IMR-90 (cell line): ENCODE measurements at regions not wholly inside any gene's neighbourhood (a gene's known extent, or its start where the extent isn't known, plus 50 kb on each side); places are given as distances from the start of the nearest gene placed in this dataset.

Experiments
- CEBPB ChIP-seq: IDR thresholded peaks from 2 replicates; pipeline ENCODE4 v1.6.1; 2012; ENCODE audit warnings: low read depth, low read length, improper control_type of control experiment
- CHD1 ChIP-seq: IDR thresholded peaks from 2 replicates; pipeline ENCODE4 v1.6.1; 2012; ENCODE audit warnings: low read depth, low read length, improper control_type of control experiment
- CTCF ChIP-seq: conservative IDR thresholded peaks from 2 replicates; pipeline ENCODE4 v1.5.1; 2012; ENCODE audit warnings: mild to moderate bottlenecking, low read depth, low read length, improper control_type of control experiment
- ELK1 ChIP-seq: fragments of 150-350 bp; IDR thresholded peaks from 2 replicates; pipeline ENCODE4 v1.6.1; 2016; ENCODE audit warnings: low read depth, mild to moderate bottlenecking, low read length, moderate library complexity, borderline replicate concordance
- FOS ChIP-seq: fragments of 150-350 bp; IDR thresholded peaks from 2 replicates; pipeline ENCODE4 v1.6.1; 2016; ENCODE audit warnings: low read depth, low read length
- MAFK ChIP-seq: IDR thresholded peaks from 2 replicates; pipeline ENCODE4 v1.6.1; 2012; ENCODE audit warnings: low read depth, low read length, improper control_type of control experiment
- MAZ ChIP-seq: IDR thresholded peaks from 2 replicates; pipeline ENCODE4 v1.6.1; 2012; ENCODE audit warnings: low read depth, mild to moderate bottlenecking, low read length, improper control_type of control experiment, moderate library complexity, borderline replicate concordance
- MXI1 ChIP-seq: IDR thresholded peaks from 2 replicates; pipeline ENCODE4 v1.6.1; 2012; ENCODE audit warnings: low read depth, mild to moderate bottlenecking, low read length, moderate library complexity, borderline replicate concordance
- NFE2L2 ChIP-seq: fragments of 150-350 bp; IDR thresholded peaks from 2 replicates; pipeline ENCODE4 v1.6.1; 2016; ENCODE audit warnings: low read depth, mild to moderate bottlenecking, low read length
- POLR2A ChIP-seq: IDR thresholded peaks from 2 replicates; pipeline ENCODE4 v1.6.1; 2012; ENCODE audit warnings: mild to moderate bottlenecking, low read depth, low read length
- RAD21 ChIP-seq: IDR thresholded peaks from 2 replicates; pipeline ENCODE4 v1.6.1; 2012; ENCODE audit warnings: low read length, improper control_type of control experiment
- RFX5 ChIP-seq: IDR thresholded peaks from 2 replicates; pipeline ENCODE4 v1.8.0; 2012; ENCODE audit warnings: low read depth, mild to moderate bottlenecking, low read length, moderate library complexity
- SMC3 ChIP-seq: fragments of 150-350 bp; IDR thresholded peaks from 2 replicates; pipeline ENCODE4 v1.6.1; 2016; ENCODE audit warnings: low read depth, mild to moderate bottlenecking, antibody characterized with exemption, low read length, moderate library complexity
- USF2 ChIP-seq: fragments of 150-350 bp; IDR thresholded peaks from 2 replicates; pipeline ENCODE4 v1.6.1; 2017; ENCODE audit warnings: mild to moderate bottlenecking, antibody characterized with exemption, low read length, low read depth

DNA sequence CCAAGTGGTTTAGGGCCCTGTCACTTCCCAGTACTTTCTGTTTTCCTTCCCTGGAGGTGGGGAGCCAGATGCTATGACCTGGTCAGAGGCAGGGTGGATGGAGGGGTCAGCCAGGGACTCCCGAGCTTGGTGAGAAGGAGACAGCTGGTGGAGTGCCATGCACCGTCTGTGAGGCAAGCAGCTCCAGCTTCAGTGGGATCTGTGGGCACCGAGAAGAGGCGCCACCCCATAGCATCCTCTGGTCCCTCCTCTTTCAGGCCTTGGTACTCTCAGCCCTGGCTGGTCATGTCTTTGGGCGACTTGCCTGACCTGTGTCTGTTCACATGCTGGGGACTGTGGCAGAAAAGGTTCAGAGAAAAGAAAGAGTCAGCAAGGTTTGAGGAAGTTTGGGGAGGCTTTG is 299.3 kb upstream of the N4BP1 start:
- TF ChIP-seq CTCF = no peak
- no peak for TF ChIP-seq RFX5
- no peak for TF ChIP-seq RAD21
- TF ChIP-seq POLR2A = no peak
- TF ChIP-seq MAFK = no peak
- no peak for TF ChIP-seq USF2
- no peak for TF ChIP-seq CEBPB
- TF ChIP-seq MAZ = no peak
- TF ChIP-seq SMC3 = no peak
- TF ChIP-seq FOS = no peak
- TF ChIP-seq ELK1 = no peak
- no peak for TF ChIP-seq MXI1
- TF ChIP-seq NFE2L2 = no peak
- TF ChIP-seq CHD1 = no peak
